A549 (cell line): ENCODE measurements at regions not wholly inside any gene's neighbourhood (a gene's known extent, or its start where the extent isn't known, plus 50 kb on each side); places are given as distances from the start of the nearest gene placed in this dataset.

Experiments used
- CHD2 ChIP-seq: fragments of 150-350 bp; IDR thresholded peaks from 2 replicates; pipeline ENCODE4 v1.6.1; 2014; ENCODE audit warnings: low read length; ENCODE audit not compliant: partially characterized antibody
- ELK1 ChIP-seq: fragments of 150-350 bp; IDR thresholded peaks from 2 replicates; pipeline ENCODE4 v1.6.1; 2014; ENCODE audit warnings: low read depth, mild to moderate bottlenecking, low read length
- MAFK ChIP-seq: fragments of 450-650 bp; IDR thresholded peaks from 2 replicates; pipeline ENCODE4 v1.6.1; 2014; ENCODE audit not compliant: partially characterized antibody
- MAX ChIP-seq: IDR thresholded peaks from 2 replicates; pipeline ENCODE4 v1.6.1; 2012
- NFE2L2 ChIP-seq: fragments of 150-350 bp; conservative IDR thresholded peaks from 2 replicates; pipeline ENCODE4 v1.6.1; 2014; ENCODE audit warnings: low read length
- POLR2A ChIP-seq: IDR thresholded peaks from 2 replicates; pipeline ENCODE4 v1.6.1; 2012; ENCODE audit warnings: mild to moderate bottlenecking, low read length
- POLR2AphosphoS2 ChIP-seq: conservative IDR thresholded peaks from 2 replicates; pipeline ENCODE4 v1.6.1; 2012; ENCODE audit warnings: low read length, improper control_type of control experiment, inconsistent platforms
- RAD21 ChIP-seq, 2 experiments: fragments of >200 bp in 1 of 2; sonication (Bioruptor Twin) in 1 of 2; formaldehyde crosslinking in 1 of 2; IDR thresholded peaks in 1 of 2; conservative IDR thresholded peaks in 1 of 2; 2 replicates in 1 of 2; 3 replicates in 1 of 2; pipeline ENCODE4 v1.6.1; 2012 to 2018; ENCODE audit warnings: inconsistent platforms in 1 of 2
- RNF2 ChIP-seq: fragments of 200-600 bp; sonication (generic); IDR thresholded peaks from 2 replicates; pipeline ENCODE4 v1.6.1; 2016; ENCODE audit warnings: low read depth, mild to moderate bottlenecking, antibody characterized with exemption, moderate library complexity, borderline replicate concordance
- USF2 ChIP-seq: fragments of 450-650 bp; IDR thresholded peaks from 2 replicates; pipeline ENCODE4 v1.6.1; 2014; ENCODE audit warnings: antibody characterized with exemption
- TF ChIP-seq, protein P1 (sequence below): fragments of >200 bp; sonication (Bioruptor Twin); formaldehyde crosslinking; IDR thresholded peaks from 3 replicates; pipeline ENCODE4 v1.5.1; 2016

DNA sequence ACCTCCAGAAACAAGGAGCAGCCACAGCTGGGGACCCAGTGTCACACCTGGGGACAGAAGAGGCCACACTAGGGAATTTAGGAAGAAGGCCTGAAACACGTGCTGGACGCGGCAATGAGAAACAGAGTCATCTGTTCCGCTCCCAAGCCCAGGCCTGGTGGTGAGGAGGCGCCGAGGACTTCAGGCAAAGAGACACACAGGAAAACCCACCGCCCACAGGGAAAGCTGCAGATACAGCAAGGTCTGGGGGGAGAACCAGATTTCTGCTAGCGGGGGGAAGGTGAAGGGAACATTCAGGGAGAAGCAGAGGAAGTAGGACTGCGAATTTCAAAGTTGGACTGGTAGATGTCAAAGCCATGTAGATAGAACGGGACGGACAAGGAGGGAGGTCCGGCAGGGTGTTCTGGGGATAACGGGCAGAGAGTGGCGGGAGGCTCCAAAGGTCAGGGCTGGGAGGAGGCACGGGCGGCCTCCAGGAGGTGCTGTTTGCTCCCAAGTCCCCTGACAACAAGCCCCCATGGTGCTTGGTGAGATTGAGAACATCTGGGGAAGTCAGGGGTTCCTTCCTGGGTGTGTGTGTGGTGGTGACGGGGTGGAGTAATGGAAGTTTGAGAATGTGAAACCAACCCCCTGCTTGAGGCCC lies 351.7 kb upstream of the MYT1L start:
- TF ChIP-seq ELK1 (no peak), CHD2 (no peak), POLR2AphosphoS2 (no peak), RNF2 (no peak), POLR2A (no peak), USF2 (no peak), MAFK (no peak), MAX (no peak), NFE2L2 (no peak), RAD21 (conservative IDR thresholded peaks at IDR 0.05 in 1 of 2, IDR thresholded peaks at IDR 0.05 in 1 of 2) (no peak)
- TF ChIP-seq, protein P1, sequence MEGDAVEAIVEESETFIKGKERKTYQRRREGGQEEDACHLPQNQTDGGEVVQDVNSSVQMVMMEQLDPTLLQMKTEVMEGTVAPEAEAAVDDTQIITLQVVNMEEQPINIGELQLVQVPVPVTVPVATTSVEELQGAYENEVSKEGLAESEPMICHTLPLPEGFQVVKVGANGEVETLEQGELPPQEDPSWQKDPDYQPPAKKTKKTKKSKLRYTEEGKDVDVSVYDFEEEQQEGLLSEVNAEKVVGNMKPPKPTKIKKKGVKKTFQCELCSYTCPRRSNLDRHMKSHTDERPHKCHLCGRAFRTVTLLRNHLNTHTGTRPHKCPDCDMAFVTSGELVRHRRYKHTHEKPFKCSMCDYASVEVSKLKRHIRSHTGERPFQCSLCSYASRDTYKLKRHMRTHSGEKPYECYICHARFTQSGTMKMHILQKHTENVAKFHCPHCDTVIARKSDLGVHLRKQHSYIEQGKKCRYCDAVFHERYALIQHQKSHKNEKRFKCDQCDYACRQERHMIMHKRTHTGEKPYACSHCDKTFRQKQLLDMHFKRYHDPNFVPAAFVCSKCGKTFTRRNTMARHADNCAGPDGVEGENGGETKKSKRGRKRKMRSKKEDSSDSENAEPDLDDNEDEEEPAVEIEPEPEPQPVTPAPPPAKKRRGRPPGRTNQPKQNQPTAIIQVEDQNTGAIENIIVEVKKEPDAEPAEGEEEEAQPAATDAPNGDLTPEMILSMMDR: no peak
